AG04450 (cell line): ENCODE measurements at regions not wholly inside any gene's neighbourhood (a gene's known extent, or its start where the extent isn't known, plus 50 kb on each side); places are given as distances from the start of the nearest gene placed in this dataset.

Source experiments
- CTCF ChIA-PET: fragments of 300-600, 350-600 bp; formaldehyde crosslinking; extraction: SDS; loops from one replicate; lab custom pipeline; 2022; ENCODE audit warnings: antibody characterized with exemption, inconsistent platforms; lab: Charles Lee
- POLR2A ChIA-PET: fragments of 350-600 bp; formaldehyde crosslinking; extraction: SDS; loops from one replicate; lab custom pipeline; 2021; ENCODE audit warnings: antibody characterized with exemption, inconsistent platforms; lab: Yijun Ruan, JAX
- DNase-seq: peaks from one replicate; pipeline ENCODE4 v3.0.0-alpha.2; 2011; ENCODE audit warnings: low read depth, low spot score
- H3K27ac ChIP-seq: one replicate; pipeline ENCODE4 v1.5.1; 2012; ENCODE audit warnings: low read depth, low read length, control low read depth
- H3K27me3 ChIP-seq: one replicate; pipeline ENCODE4 v1.6.0; 2012; ENCODE audit warnings: low read length; ENCODE audit not compliant: control insufficient read depth, insufficient read depth
- H3K4me3 ChIP-seq: 2 replicates; pipeline ENCODE4 v1.5.1; 2011; ENCODE audit warnings: mild to moderate bottlenecking, low read depth, low read length, control low read depth
- H3K9me3 ChIP-seq: 2 replicates; pipeline ENCODE4 v1.5.1; 2012; ENCODE audit warnings: low read length; ENCODE audit not compliant: control insufficient read depth, insufficient read depth
- CTCF ChIP-seq: IDR thresholded peaks from 2 replicates; pipeline ENCODE4 v1.5.1; 2011; ENCODE audit warnings: low read depth, low read length, control low read depth, inconsistent platforms

GRCh38 chr18:41713969-41714825, 240.8 kb upstream of the PIK3C3 start:
- no peak for TF ChIP-seq CTCF
- CTCF ChIA-PET: no interaction called here
- DNase-seq: no peak
- Histone ChIP-seq H3K9me3 (no peaks in the 10 kb centered on the region), H3K27me3 (no peaks in the 10 kb centered on the region), H3K4me3 (no peak overlapping the region), H3K27ac (no peak overlapping the region)
- POLR2A ChIA-PET: no interaction called here

- no peak for TF ChIP-seq CTCF
- no peak for DNase-seq
- ChIA-PET POLR2A (no interaction called here), CTCF (no interaction called here)
- no peaks in the 10 kb centered on the region for H3K9me3 ChIP-seq
- H3K27ac ChIP-seq: no peak overlapping the region
- H3K4me3 ChIP-seq: no peak overlapping the region
- peaks cover 3% of the 10 kb centered on the region for H3K27me3 ChIP-seq
Measured at GRCh38 chr18:41706301-41706700, 248.7 kb upstream of the PIK3C3 start.

GRCh38 chr18:41703744-41704530, 251.1 kb upstream of the PIK3C3 start:
- H3K27ac ChIP-seq: no peak overlapping the region
- TF ChIP-seq CTCF: no peak
- no peak overlapping the region for H3K4me3 ChIP-seq
- no peak for DNase-seq
- ChIA-PET CTCF (no interaction called here), POLR2A (no interaction called here)
- no peaks in the 10 kb centered on the region for H3K9me3 ChIP-seq
- peaks cover 3% of the 10 kb centered on the region for H3K27me3 ChIP-seq

- Histone ChIP-seq H3K9me3 (no peaks in the 10 kb centered on the region), H3K4me3 (no peak overlapping the region), H3K27ac (no peak overlapping the region), H3K27me3 (no peaks in the 10 kb centered on the region)
- ChIA-PET CTCF (no interaction called here), POLR2A (no interaction called here)
- TF ChIP-seq CTCF: no peak
- no peak for DNase-seq
Measured at GRCh38 chr18:41700416-41700815, 254.6 kb upstream of the PIK3C3 start.

- Histone ChIP-seq H3K27ac (no peak overlapping the region), H3K4me3 (peak overlapping the region; percentile 14; the same call in 1 of the 2 replicates), H3K27me3 (no peaks in the 10 kb centered on the region), H3K9me3 (no peaks in the 10 kb centered on the region)
- DNase-seq: no peak
- TF ChIP-seq CTCF: no peak
- POLR2A ChIA-PET: no interaction called here
- CTCF ChIA-PET: no interaction called here
Measured at GRCh38 chr18:41695441-41695840, 259.6 kb upstream of the PIK3C3 start.
